Midbrain (tissue), 1 donor: ENCODE measurements at regions not wholly inside any gene's neighbourhood (a gene's known extent, or its start where the extent isn't known, plus 50 kb on each side); places are given as distances from the start of the nearest gene placed in this dataset.

Experiments used
- DNase-seq: peaks from one replicate; lab custom pipeline; 2025; lab: John Stamatoyannopoulos, UW

GRCh38 chr20:2236256-2236655, 59.5 kb upstream of the TGM3 start:
- DNase-seq = peak; percentile 1

- DNase-seq = peak; percentile 0
These were observed 58.7 kb upstream of the TGM3 start for GRCh38 chr20:2237059-2237458.

DNA sequence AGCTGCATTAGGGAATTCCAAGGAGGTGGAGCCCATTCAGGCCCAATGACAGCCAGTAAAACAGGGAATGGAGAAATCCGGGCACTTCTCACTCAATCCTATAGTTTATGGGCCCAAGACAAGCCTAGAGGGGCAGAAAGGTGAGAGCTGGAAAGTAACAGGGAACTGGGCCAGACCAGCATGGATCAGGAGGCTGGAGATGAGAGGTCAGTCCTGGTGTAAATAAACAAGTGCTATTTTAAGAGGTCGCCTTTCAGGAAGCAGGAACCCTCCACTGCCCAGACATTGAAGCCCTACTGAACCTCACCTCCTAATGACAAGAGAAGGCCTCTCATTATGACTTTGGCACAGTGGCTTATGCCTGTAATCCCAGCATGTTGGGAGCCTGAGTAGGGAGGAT, 57.2 kb upstream of the TGM3 start:
- DNase-seq = no peak

- DNase-seq = no peak
These were observed 55.0 kb upstream of the TGM3 start for GRCh38 chr20:2240835-2241234.

DNA sequence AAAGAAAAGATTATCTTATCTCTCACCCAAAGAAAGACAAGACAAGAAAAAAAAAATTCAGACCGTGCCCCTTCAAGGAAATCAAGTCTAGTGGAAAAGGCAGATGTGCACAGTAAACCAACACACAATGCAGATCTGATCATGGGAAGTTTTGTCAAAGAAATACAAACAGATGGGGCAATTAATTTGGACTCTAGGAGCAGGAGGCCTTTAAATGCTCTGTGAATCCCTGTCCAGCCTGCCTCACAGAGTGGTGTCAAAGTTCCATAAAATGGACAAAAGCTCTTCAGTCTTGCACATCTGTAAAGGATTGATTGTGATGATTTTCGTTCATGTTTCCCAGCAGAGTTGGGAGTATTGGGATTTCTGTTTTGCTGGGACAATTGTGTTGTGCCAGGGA, 53.1 kb upstream of the TGM3 start:
- no peak for DNase-seq

DNA sequence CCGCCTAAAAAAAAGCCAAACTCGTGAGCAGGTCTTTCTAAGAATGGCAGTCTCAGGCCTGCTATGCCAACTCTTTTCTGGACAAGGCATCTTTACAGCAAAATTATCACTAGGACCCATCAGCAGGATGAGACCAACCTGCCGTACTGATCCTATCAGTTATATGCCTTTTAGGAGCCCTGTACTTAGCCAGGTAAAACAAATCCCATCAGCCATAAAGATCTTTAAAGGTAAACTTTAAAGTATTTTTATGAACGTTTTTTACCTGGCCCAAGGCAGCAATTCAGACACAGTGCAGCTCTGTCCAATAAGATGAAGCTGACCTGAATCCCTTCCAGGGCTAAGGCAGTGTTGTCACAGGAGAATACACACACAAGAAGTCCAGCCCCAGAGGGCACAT, 51.3 kb upstream of the TGM3 start:
- no peak for DNase-seq

- no peak for DNase-seq
These were observed 50.8 kb upstream of the TGM3 start for GRCh38 chr20:2244993-2245392.

DNA sequence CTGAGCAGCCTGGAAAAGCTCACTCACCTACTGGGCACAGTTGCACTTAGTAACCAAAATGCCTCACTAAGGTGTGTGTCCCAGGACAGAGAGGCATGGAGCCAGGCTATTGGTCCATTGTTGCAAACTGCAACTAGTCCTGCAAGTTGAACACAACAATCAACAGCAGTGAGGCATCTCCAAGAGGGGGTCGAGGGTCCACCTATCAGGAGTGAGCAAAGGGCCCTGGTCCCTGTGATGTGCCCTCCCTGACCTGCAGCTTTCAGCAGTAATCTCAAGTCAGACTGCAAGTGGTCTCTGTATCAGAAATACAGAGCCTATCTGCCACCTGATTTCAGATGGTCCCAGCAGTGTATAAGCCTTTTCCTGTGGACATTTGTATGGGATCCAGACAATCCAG, 50.2 kb upstream of the TGM3 start:
- DNase-seq = no peak
